Inferior parietal cortex (tissue), 1 donor: ENCODE measurements at regions not wholly inside any gene's neighbourhood (a gene's known extent, or its start where the extent isn't known, plus 50 kb on each side); places are given as distances from the start of the nearest gene placed in this dataset.

ENCODE experiments used
- DNase-seq: peaks from one replicate; pipeline ENCODE4 v3.0.0-alpha.2; 2016; ENCODE audit errors: extremely low spot score

GRCh38 chr2:217120429-217120828 is 260.6 kb upstream of the TNP1 start:
- no peak for DNase-seq

GRCh38 chr2:217118559-217119284 is 258.9 kb upstream of the TNP1 start:
- no peak for DNase-seq

GRCh38 chr2:217117523-217117922 is 257.7 kb upstream of the TNP1 start:
- DNase-seq, result no peak

DNA sequence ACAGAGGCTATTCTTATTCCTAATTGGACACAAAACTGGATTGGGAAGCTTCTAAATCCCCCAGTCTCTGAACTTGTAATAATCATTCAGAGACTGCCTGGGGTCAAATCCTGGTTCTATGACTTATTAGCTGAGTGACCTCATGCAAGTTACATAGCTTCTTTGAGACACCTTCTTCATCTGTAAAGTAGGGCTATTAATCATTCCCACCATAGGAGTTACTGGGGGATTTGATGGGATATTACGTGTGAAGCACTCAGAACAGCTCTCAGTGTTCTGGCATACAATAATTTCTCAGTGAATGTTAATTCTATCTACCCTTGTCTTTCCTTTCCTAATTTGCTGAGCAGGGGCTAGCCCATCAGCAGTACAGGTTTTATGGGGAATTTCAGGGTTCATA is 256.7 kb upstream of the TNP1 start:
- DNase-seq, result no peak

- no peak for DNase-seq
Measured at GRCh38 chr2:217114117-217114516, 254.3 kb upstream of the TNP1 start.

DNA sequence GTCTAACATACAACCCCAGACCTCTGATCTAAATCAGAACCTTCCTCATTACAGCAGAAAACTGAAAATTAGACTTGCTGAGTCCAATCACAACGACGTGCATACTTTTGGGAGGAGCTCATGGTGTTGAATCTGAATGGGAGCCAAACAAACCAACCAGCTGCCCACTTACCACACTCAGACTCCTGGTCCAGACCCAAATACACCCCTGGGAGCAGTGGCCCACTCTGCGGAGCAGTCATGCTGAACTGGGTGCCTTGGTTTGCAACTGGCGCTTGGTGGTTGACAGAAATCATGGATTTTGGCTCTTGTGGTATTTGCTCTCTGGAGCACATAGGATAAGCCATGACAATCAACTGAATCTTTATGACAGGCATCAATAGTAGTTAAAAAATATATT is 253.6 kb upstream of the TNP1 start:
- DNase-seq, result no peak

DNA sequence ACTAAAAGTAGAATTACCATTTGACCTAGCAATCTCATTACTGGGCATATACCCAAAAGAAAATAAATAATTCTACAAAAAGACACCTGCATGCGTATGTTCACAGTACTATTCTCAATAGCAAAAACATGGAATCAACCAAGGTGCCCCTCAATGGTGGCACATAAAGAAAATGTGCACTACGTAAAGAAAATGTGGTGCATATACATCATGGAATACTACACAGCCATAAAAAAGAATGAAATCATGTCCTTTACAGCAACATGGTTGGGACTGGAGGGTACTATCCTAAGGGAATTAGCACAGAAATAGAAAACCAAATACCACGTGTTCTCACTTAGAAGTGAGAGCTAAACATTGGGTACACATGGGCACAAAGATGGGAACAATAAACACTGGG is 250.7 kb upstream of the TNP1 start:
- DNase-seq, result no peak

- DNase-seq, result no peak
Measured at GRCh38 chr2:217108575-217109027, 248.7 kb upstream of the TNP1 start.

- DNase-seq, result no peak
Measured at GRCh38 chr2:217108086-217108485, 248.2 kb upstream of the TNP1 start.

DNA sequence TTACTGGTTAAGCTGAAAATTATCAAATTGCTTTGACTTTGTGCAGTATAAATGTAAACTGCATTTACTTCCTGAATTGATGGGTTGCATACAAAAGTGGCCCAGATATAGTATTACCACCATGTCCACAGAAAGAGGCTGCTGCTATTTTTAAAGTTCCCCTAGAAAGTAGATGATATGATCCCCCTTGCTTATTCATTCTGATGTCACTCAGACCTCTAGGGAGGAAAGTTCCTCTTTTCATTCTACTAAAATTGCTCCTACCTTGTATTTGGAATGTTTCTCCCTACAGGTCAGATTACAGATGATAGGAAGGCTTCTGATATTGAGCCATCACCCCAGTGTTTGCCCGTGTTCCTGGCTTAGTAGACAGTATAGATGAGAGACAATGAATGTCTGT is 247.6 kb upstream of the TNP1 start:
- no peak for DNase-seq

DNA sequence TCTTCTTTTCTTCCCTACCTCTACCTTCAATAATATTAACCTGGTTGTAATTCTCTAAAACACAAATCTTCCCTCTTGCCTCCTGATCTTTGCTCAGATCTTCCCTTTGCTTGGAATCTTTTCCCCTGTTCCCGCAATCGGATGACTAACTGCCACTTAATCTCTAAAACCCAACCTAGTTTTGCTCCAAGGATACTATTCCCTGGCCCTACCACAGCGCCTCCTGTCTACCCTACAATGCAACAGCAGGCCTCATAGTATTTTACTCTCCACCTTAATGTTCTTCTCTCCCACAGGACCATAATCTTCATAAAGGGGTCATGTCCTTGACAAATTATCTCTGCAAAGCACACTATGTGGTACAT is 246.8 kb upstream of the TNP1 start:
- no peak for DNase-seq

- no peak for DNase-seq
Measured at GRCh38 chr2:217105733-217106649, 246.1 kb upstream of the TNP1 start.

DNA sequence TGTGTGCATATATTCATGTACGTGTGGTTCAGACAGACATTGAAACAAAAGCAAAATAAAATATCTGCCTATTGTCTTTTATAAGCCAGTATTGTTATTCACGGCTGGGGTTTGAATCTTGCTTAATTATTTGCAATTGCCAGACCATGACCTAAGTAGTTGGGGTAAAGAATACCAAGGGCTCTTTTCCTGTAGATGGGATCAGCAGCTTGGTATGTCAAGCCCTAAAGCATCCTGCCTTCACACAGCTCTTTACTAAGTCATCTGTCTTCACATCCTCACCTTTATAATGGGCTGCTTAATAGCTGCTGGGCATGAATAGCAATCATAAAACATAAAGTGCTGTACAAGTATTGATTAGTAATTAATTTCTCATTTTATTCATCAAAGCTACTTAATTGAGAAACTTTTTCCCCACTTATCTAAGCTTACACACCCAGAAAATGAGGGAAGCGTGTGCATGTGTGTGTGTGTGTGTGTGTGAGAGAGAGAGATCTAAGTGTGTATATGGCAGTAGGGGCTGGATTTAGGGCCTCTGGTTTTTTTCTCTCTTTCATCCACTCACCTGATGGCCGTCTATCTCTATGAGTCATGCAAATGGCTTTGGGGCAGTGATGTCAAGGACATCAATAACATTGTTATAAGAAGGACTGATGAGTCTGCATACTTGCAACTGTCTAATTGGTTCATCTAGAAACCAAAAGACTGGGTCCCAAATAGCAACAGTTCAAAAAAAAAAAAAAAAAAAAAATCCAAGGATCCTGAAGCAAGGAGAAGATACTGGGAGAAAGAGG is 244.1 kb upstream of the TNP1 start:
- DNase-seq, result no peak

GRCh38 chr2:217102956-217103355 is 243.1 kb upstream of the TNP1 start:
- no peak for DNase-seq

GRCh38 chr2:217101972-217102371 is 242.1 kb upstream of the TNP1 start:
- DNase-seq, result no peak

DNA sequence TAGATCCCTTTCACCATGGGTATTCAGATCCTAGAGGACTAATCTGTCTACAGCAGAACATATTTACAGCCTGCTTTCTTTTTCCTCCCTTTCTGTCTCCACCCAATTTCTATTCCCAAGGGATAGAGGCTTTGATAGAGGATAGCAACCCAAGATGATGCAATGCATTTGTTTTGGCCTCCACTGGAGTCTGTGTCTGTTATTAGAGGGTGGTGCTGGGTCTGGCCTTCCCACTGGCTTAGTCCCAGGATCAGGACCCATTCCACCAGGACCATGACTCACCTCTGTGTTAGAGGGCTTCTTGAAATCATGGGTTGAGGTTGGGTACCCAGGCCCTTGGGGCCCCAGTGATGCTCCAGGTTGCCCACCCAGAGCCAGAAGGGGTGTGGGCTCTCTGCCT is 239.7 kb upstream of the TNP1 start:
- no peak for DNase-seq

DNA sequence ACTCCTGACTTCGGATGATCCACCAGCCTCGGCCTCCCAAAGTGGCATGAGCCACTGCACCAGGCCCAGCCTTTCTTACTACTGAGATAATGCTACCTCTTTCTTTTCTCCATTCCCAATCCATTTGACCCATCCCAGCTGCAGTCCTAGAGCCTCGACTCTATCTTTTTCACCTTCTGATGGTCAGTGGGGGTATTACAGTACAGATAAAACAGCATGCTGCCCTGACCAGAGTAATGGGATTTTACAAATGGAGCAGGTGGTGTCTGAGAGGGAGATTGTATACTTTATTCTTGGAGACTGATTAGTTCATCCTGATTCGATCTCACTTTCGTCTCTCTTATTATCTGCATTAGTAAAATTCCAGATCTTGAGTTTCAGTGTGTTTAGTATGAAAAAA is 238.6 kb upstream of the TNP1 start:
- no peak for DNase-seq

- DNase-seq, result no peak
Measured at GRCh38 chr2:217097346-217097745, 237.5 kb upstream of the TNP1 start.

GRCh38 chr2:217096474-217097225 is 236.8 kb upstream of the TNP1 start:
- no peak for DNase-seq

DNA sequence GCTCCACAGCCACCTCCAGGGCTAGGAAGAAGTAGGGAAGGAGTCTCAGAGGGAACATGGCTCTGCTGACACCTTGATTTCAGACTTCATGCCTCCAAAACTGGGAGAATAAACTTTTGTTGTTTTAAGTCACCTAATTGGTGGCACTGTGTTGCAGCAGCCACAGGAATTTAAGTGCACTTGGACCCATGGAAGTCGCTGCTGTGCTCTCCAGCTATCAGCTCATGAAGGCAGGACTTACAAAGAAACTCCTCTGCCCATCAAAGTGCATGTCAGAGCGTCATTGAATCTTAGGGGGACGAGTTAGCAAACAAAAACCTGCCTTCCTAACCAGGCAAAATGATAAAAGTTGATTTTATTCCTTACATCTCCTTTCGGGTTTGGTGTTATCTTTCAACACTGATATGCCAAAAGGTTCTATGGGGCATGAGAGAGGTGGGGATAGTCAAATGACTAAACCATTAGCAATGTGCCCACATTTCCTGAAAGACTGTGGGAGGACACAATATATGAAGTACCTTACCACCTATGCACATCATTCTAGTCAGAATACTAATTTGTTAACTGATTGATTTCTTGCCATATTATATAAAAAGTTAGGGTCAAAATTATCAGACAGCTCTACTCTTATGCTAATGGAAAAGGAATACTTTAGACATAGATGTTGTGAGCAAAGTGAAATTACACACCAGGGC is 235.8 kb upstream of the TNP1 start:
- no peak for DNase-seq
